Parathyroid adenoma (tissue), 2 donors: ENCODE measurements at regions not wholly inside any gene's neighbourhood (a gene's known extent, or its start where the extent isn't known, plus 50 kb on each side); places are given as distances from the start of the nearest gene placed in this dataset.

Experiments used
- H2AFZ ChIP-seq: fragments of 300-600 bp; sonication (generic); one replicate; pipeline ENCODE4 v1.7.0; 2017; ENCODE audit warnings: antibody characterized with exemption, mild to moderate bottlenecking
- H3K27ac ChIP-seq: fragments of 300-600 bp; sonication (generic); one replicate; pipeline ENCODE4 v1.7.0; 2017
- H3K27me3 ChIP-seq: fragments of 300-600 bp; sonication (generic); one replicate; pipeline ENCODE4 v1.7.0; 2017; ENCODE audit warnings: low read length; ENCODE audit not compliant: control insufficient read depth, insufficient read depth
- H3K36me3 ChIP-seq: fragments of 300-600 bp; sonication (generic); one replicate; pipeline ENCODE4 v1.7.0; 2017; ENCODE audit warnings: low read length; ENCODE audit not compliant: control insufficient read depth, insufficient read depth
- H3K4me1 ChIP-seq: fragments of 300-600 bp; sonication (generic); one replicate; pipeline ENCODE4 v1.7.0; 2017; ENCODE audit warnings: control low read depth
- H3K4me2 ChIP-seq: fragments of 300-600 bp; sonication (generic); one replicate; pipeline ENCODE4 v1.7.0; 2017; ENCODE audit warnings: low read length
- H3K4me3 ChIP-seq: fragments of 300-600 bp; sonication (generic); one replicate; pipeline ENCODE4 v1.7.0; 2017; ENCODE audit warnings: low read depth, low read length
- H3K79me2 ChIP-seq: fragments of 300-600 bp; sonication (generic); one replicate; pipeline ENCODE4 v1.7.0; 2017; ENCODE audit warnings: control low read depth
- H3K9ac ChIP-seq: fragments of 300-600 bp; sonication (generic); one replicate; pipeline ENCODE4 v1.7.0; 2017; ENCODE audit warnings: mild to moderate bottlenecking
- H3K9me3 ChIP-seq: fragments of 300-600 bp; sonication (generic); one replicate; pipeline ENCODE4 v1.7.0; 2017; ENCODE audit warnings: low read length; ENCODE audit not compliant: control insufficient read depth
- TF ChIP-seq, protein P1 (sequence below): fragments of 300-600 bp; sonication (generic); IDR thresholded peaks from one replicate; pipeline ENCODE4 v1.7.0; 2017; ENCODE audit warnings: antibody characterized with exemption, mild to moderate bottlenecking
- donor health status: primary hyperparathyroidism.

GRCh38 chr6:54618572-54618971, 228.0 kb upstream of the FAM83B start:
- no peak overlapping the region for H3K9ac ChIP-seq
- H3K27ac ChIP-seq = no peak overlapping the region
- H3K36me3 ChIP-seq = no peaks in the 10 kb centered on the region
- no peaks in the 10 kb centered on the region for H3K4me1 ChIP-seq
- TF ChIP-seq, protein P1, sequence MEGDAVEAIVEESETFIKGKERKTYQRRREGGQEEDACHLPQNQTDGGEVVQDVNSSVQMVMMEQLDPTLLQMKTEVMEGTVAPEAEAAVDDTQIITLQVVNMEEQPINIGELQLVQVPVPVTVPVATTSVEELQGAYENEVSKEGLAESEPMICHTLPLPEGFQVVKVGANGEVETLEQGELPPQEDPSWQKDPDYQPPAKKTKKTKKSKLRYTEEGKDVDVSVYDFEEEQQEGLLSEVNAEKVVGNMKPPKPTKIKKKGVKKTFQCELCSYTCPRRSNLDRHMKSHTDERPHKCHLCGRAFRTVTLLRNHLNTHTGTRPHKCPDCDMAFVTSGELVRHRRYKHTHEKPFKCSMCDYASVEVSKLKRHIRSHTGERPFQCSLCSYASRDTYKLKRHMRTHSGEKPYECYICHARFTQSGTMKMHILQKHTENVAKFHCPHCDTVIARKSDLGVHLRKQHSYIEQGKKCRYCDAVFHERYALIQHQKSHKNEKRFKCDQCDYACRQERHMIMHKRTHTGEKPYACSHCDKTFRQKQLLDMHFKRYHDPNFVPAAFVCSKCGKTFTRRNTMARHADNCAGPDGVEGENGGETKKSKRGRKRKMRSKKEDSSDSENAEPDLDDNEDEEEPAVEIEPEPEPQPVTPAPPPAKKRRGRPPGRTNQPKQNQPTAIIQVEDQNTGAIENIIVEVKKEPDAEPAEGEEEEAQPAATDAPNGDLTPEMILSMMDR = no peak
- no peak overlapping the region for H2AFZ ChIP-seq
- H3K9me3 ChIP-seq = no peaks in the 10 kb centered on the region
- H3K4me3 ChIP-seq = no peak overlapping the region
- no peaks in the 10 kb centered on the region for H3K27me3 ChIP-seq
- no peaks in the 10 kb centered on the region for H3K79me2 ChIP-seq
- H3K4me2 ChIP-seq = no peak overlapping the region

DNA sequence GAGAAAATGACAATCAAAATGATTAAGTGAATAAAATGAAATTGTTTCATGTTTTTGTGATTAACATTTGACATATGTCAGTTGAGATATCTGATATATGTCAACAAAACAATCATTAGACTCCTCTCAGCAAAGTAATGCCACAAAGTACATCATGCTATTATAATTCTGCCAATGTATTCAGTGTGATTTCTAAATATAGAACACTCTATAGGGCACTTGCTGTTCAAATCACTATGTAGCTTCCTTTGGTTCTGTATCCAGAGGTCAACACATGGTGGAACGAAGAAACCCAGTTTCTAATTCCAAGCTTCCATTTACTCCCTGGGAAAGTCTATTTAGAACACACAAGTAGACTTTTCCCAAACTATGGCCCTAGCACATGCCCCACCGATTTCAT, 227.5 kb upstream of the FAM83B start:
- Histone ChIP-seq H3K27ac (no peak overlapping the region), H3K79me2 (no peaks in the 10 kb centered on the region), H3K4me1 (no peaks in the 10 kb centered on the region), H3K4me2 (no peak overlapping the region), H3K36me3 (no peaks in the 10 kb centered on the region), H3K9me3 (no peaks in the 10 kb centered on the region), H2AFZ (no peak overlapping the region), H3K27me3 (no peaks in the 10 kb centered on the region), H3K9ac (no peak overlapping the region), H3K4me3 (no peak overlapping the region)
- TF ChIP-seq, protein P1 = no peak

- Histone ChIP-seq H3K4me2 (no peak overlapping the region), H3K9me3 (no peaks in the 10 kb centered on the region), H3K79me2 (no peaks in the 10 kb centered on the region), H3K36me3 (no peaks in the 10 kb centered on the region), H3K9ac (no peak overlapping the region), H3K27me3 (no peaks in the 10 kb centered on the region), H3K27ac (no peak overlapping the region), H2AFZ (no peak overlapping the region), H3K4me1 (no peaks in the 10 kb centered on the region), H3K4me3 (no peak overlapping the region)
- TF ChIP-seq, protein P1 = no peak
These were observed 225.3 kb upstream of the FAM83B start for GRCh38 chr6:54621285-54621684.

- Histone ChIP-seq H3K79me2 (no peaks in the 10 kb centered on the region), H3K36me3 (no peaks in the 10 kb centered on the region), H3K4me2 (no peak overlapping the region)
These were observed 222.4 kb upstream of the FAM83B start for GRCh38 chr6:54624216-54624615.

GRCh38 chr6:54624779-54625178, 221.8 kb upstream of the FAM83B start:
- H2AFZ ChIP-seq = no peak overlapping the region
- no peaks in the 10 kb centered on the region for H3K27me3 ChIP-seq
- H3K9me3 ChIP-seq = no peaks in the 10 kb centered on the region
- TF ChIP-seq, protein P1 = no peak
- no peak overlapping the region for H3K9ac ChIP-seq
- no peaks in the 10 kb centered on the region for H3K79me2 ChIP-seq
- H3K4me2 ChIP-seq = no peak overlapping the region
- no peak overlapping the region for H3K27ac ChIP-seq
- no peaks in the 10 kb centered on the region for H3K4me1 ChIP-seq
- H3K4me3 ChIP-seq = no peak overlapping the region
- no peaks in the 10 kb centered on the region for H3K36me3 ChIP-seq

More at GRCh38 chr6:54624216-54624615, 222.4 kb upstream of the FAM83B start:
- no peak overlapping the region for H2AFZ ChIP-seq
- no peaks in the 10 kb centered on the region for H3K4me1 ChIP-seq
- H3K9me3 ChIP-seq = no peaks in the 10 kb centered on the region
- no peak overlapping the region for H3K27ac ChIP-seq
- no peaks in the 10 kb centered on the region for H3K27me3 ChIP-seq
- no peak overlapping the region for H3K4me3 ChIP-seq
- TF ChIP-seq, protein P1 = no peak
- no peak overlapping the region for H3K9ac ChIP-seq
